ENCODE measurements at regions not wholly inside any gene's neighbourhood (a gene's known extent, or its start where the extent isn't known, plus 50 kb on each side); places are given as distances from the start of the nearest gene placed in this dataset.

GRCh38 chr1:24250224-24250623, 63.1 kb upstream of the IFNLR1 start:
- TF ChIP-seq, protein P1, sequence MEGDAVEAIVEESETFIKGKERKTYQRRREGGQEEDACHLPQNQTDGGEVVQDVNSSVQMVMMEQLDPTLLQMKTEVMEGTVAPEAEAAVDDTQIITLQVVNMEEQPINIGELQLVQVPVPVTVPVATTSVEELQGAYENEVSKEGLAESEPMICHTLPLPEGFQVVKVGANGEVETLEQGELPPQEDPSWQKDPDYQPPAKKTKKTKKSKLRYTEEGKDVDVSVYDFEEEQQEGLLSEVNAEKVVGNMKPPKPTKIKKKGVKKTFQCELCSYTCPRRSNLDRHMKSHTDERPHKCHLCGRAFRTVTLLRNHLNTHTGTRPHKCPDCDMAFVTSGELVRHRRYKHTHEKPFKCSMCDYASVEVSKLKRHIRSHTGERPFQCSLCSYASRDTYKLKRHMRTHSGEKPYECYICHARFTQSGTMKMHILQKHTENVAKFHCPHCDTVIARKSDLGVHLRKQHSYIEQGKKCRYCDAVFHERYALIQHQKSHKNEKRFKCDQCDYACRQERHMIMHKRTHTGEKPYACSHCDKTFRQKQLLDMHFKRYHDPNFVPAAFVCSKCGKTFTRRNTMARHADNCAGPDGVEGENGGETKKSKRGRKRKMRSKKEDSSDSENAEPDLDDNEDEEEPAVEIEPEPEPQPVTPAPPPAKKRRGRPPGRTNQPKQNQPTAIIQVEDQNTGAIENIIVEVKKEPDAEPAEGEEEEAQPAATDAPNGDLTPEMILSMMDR (IDR thresholded peaks at IDR 0.05 in 4 of 5, conservative IDR thresholded peaks at IDR 0.05 in 1 of 5) = no peak
- no peak for TF ChIP-seq POLR2A (IDR thresholded peaks at IDR 0.05)
